ENCODE measurements at regions not wholly inside any gene's neighbourhood (a gene's known extent, or its start where the extent isn't known, plus 50 kb on each side); places are given as distances from the start of the nearest gene placed in this dataset.

DNA sequence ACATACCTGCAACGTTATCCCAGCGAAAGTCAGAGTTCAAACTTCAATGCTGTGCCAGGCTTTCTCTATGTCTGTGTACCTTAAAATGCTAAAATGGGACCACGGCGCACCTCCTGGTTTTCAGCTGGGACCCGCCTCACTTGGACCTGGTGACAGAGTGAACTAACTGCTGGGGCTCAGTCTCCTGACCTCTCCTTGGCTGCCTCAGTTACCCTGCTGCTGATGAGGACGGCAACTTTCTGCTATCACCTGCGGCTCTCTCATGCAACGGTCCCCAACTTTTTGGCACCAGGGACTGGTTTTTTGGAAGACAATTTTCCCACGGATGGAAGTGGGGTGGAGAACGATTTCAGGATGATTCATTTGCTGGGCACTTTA lies 402.8 kb downstream of the BRD1 start:
- TF ChIP-seq POLR2AphosphoS5 (IDR thresholded peaks at IDR 0.05) (no peak), POLR2A (IDR thresholded peaks at IDR 0.05) (no peak)
- TF ChIP-seq, protein P1, sequence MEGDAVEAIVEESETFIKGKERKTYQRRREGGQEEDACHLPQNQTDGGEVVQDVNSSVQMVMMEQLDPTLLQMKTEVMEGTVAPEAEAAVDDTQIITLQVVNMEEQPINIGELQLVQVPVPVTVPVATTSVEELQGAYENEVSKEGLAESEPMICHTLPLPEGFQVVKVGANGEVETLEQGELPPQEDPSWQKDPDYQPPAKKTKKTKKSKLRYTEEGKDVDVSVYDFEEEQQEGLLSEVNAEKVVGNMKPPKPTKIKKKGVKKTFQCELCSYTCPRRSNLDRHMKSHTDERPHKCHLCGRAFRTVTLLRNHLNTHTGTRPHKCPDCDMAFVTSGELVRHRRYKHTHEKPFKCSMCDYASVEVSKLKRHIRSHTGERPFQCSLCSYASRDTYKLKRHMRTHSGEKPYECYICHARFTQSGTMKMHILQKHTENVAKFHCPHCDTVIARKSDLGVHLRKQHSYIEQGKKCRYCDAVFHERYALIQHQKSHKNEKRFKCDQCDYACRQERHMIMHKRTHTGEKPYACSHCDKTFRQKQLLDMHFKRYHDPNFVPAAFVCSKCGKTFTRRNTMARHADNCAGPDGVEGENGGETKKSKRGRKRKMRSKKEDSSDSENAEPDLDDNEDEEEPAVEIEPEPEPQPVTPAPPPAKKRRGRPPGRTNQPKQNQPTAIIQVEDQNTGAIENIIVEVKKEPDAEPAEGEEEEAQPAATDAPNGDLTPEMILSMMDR (IDR thresholded peaks at IDR 0.05 in 8 of 11, conservative IDR thresholded peaks at IDR 0.05 in 3 of 11): no peak

Measured in spleen (tissue), 7 donors.